ENCODE measurements at regions not wholly inside any gene's neighbourhood (a gene's known extent, or its start where the extent isn't known, plus 50 kb on each side); places are given as distances from the start of the nearest gene placed in this dataset.
A peak's percentile ranks its signal among the peaks of the same experiment; 100 is the strongest.

DNA sequence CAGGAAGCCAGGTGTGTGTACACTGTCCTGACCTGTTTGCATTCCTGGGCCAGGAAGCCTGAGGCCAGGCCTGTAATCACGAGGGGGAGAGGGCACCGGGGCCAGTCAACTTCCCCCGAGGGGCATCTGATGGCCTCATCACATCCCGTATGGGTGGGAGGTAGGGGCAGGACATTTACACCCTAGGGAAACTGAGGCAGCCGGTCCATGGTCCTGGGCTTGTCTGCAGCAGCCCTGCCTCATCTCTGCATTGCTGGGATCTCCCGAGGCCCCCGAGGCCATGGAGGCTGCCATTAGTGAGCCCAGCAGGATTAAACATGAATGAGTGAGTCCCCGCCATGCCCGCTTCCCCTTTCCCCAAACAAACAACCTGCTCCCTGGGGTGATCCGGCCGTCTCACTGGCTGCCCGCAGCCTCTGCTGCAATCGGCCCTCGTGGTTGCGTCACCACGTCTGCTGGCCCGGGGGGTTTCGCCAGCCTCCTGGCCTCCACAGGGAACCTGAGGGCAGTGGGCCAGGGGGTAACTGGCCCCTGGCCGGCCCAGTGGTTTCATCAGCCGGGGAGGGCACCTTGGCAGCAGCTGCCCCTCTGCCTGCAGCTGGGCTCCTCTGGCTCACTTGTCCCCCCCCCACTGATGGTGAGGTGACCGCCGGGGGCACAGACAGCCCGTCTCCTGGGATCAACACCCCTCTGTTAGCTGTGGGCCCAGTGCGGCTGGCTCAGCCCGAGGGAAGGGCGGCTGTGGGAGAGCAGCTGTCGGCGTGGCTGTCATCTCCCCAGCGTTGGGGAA is 88.3 kb upstream of the GSE1 start:
- peaks cover 0 to 64% (median 38%) of the 10 kb centered on the region in 5 donors for H3K4me1 ChIP-seq (ENCODE audit: control insufficient read depth in 5 of 5, insufficient read depth in 5 of 5, low read length in 5 of 5)
- no peak overlapping the region for H3K4me3 ChIP-seq
- H3K9ac ChIP-seq (ENCODE audit: insufficient read depth in 1 of 2, low read length in 2 of 2): no peak overlapping the region

DNA sequence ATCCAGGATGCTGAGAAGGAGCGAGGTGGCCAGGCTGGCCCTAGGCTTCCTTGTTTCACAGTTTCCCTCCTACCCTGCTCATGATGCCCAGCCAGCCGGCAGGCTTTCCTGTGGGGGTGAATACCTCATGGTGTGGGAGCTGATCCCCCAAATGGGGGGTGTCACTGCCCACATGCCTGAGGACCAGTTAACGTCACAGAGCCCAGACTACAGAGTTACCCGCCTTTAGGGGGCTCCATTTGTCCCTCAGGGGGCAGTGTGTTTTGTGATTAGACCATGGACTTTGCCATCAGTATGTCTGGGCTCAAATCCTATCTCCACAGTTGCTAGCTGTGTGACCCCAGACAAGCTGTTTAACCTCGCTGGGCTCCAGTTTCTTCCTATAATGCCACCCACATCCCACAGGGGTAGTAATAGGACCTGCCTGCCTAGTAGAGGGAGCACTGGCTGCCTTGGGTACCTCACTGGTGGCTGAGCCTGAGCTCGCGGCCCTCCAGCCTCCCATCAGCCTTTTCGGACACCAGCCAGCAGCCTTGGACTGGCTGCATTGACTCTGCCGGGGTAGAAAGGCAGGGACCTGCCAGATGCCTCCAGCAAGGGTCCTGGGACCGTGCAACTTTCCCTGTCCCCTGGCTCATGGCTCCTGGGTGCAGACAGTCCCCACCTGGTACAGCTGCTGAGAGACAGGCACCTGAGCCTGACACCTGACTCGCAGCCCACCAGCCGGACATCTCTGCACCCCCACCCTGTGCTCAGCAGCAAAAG is 87.5 kb upstream of the GSE1 start:
- DNase-seq: no peak
- TF ChIP-seq, protein P1, sequence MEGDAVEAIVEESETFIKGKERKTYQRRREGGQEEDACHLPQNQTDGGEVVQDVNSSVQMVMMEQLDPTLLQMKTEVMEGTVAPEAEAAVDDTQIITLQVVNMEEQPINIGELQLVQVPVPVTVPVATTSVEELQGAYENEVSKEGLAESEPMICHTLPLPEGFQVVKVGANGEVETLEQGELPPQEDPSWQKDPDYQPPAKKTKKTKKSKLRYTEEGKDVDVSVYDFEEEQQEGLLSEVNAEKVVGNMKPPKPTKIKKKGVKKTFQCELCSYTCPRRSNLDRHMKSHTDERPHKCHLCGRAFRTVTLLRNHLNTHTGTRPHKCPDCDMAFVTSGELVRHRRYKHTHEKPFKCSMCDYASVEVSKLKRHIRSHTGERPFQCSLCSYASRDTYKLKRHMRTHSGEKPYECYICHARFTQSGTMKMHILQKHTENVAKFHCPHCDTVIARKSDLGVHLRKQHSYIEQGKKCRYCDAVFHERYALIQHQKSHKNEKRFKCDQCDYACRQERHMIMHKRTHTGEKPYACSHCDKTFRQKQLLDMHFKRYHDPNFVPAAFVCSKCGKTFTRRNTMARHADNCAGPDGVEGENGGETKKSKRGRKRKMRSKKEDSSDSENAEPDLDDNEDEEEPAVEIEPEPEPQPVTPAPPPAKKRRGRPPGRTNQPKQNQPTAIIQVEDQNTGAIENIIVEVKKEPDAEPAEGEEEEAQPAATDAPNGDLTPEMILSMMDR (IDR thresholded peaks at IDR 0.05; ENCODE audit: control extremely low read depth, extremely low read depth): no peak
- Histone ChIP-seq H3K4me1 (ENCODE audit: control insufficient read depth in 5 of 5, insufficient read depth in 5 of 5, low read length in 5 of 5) (peaks cover 0 to 57% (median 38%) of the 10 kb centered on the region in 5 donors), H3K27me3 (ENCODE audit: control insufficient read depth in 3 of 3, insufficient read depth in 3 of 3, low read length in 2 of 3) (no peaks in the 10 kb centered on the region), H3K9ac (ENCODE audit: insufficient read depth in 1 of 2, low read length in 2 of 2) (no peak overlapping the region), H3K4me3 (no peak overlapping the region), H3K27ac (ENCODE audit: low read depth in 1 of 2, low read length in 1 of 2) (peak overlapping the region in 1 of 2 donors; percentile 76), H3K36me3 (ENCODE audit: control insufficient read depth in 4 of 4, insufficient read depth in 4 of 4, low read length in 4 of 4) (no peaks in the 10 kb centered on the region), H3K9me3 (ENCODE audit: control insufficient read depth in 4 of 4, insufficient read depth in 3 of 4, low read length in 3 of 4) (no peaks in the 10 kb centered on the region)
- no peak for ATAC-seq (ENCODE audit: insufficient read depth, low FRiP score)
- 76 to 84% methylated on average over 12 of the region's 12 CpGs for WGBS, 2 donors

More for the DNA sequence above, 88.3 kb upstream of the GSE1 start:
- peak overlapping the region in 1 of 2 donors; percentile 76 for H3K27ac ChIP-seq (ENCODE audit: low read depth in 1 of 2, low read length in 1 of 2)
- WGBS, 2 donors: 26 to 45% methylated on average over 28 to 29 of the region's 29 CpGs
- no peaks in the 10 kb centered on the region for H3K9me3 ChIP-seq (ENCODE audit: control insufficient read depth in 4 of 4, insufficient read depth in 3 of 4, low read length in 3 of 4)
- no peaks in the 10 kb centered on the region for H3K27me3 ChIP-seq (ENCODE audit: control insufficient read depth in 3 of 3, insufficient read depth in 3 of 3, low read length in 2 of 3)
- ATAC-seq (ENCODE audit: insufficient read depth, low FRiP score) (no peak), DNase-seq (peak in 1 of 3 donors; percentile 49)
- TF ChIP-seq, protein P1 (IDR thresholded peaks at IDR 0.05; ENCODE audit: control extremely low read depth, extremely low read depth): no peak
- no peaks in the 10 kb centered on the region for H3K36me3 ChIP-seq (ENCODE audit: control insufficient read depth in 4 of 4, insufficient read depth in 4 of 4, low read length in 4 of 4)

DNA sequence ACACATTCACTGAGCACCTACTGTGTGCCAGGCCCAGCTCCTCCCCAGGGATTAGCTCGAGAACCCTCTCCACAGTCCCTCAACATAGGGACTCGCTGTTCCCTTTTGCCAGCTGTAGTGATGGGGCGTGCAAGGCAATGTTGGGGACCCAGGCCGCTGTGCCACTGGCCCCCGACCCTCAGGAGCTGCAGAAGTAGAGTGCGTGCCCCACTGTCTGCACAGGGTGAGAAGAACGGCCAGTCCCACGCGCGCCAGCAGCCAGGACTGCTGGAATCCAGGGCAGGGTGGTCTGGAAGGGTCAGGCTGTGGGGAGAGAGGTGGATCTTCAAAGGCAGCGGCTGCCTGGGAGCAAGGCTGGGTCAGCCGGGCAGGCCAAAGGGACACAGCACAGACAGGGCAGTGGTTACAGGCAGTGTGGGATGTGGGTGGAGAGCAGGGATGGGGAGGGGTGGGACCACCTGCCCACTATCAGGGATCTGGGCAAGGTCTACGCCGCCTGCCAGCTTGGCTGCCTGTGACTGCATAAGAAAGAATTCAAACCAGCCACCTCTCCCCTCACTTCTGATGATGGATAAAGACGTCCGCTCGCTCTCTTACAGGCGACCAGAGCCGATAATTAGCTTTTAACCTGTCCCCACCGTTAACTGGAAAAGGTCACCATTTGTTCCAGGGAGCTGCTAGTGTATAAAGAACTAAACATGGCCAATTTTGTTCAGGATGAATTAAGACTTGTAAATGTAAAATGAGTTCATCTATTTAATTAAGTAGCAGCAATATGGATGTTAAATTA is 86.7 kb upstream of the GSE1 start:
- Histone ChIP-seq H3K4me1 (ENCODE audit: control insufficient read depth in 5 of 5, insufficient read depth in 5 of 5, low read length in 5 of 5) (peaks cover 0 to 55% (median 34%) of the 10 kb centered on the region in 5 donors), H3K27me3 (ENCODE audit: control insufficient read depth in 3 of 3, insufficient read depth in 3 of 3, low read length in 2 of 3) (no peaks in the 10 kb centered on the region)
- 93 to 97% methylated on average over 20 of the region's 20 CpGs for WGBS, 2 donors

More for the DNA sequence above, 86.7 kb upstream of the GSE1 start:
- H3K27ac ChIP-seq (ENCODE audit: low read depth in 1 of 2, low read length in 1 of 2): no peak overlapping the region
- no peak for DNase-seq
- H3K9ac ChIP-seq (ENCODE audit: insufficient read depth in 1 of 2, low read length in 2 of 2): no peak overlapping the region
- no peaks in the 10 kb centered on the region for H3K36me3 ChIP-seq (ENCODE audit: control insufficient read depth in 4 of 4, insufficient read depth in 4 of 4, low read length in 4 of 4)
- H3K9me3 ChIP-seq (ENCODE audit: control insufficient read depth in 4 of 4, insufficient read depth in 3 of 4, low read length in 3 of 4): no peaks in the 10 kb centered on the region
- no peak overlapping the region for H3K4me3 ChIP-seq
- ATAC-seq (ENCODE audit: insufficient read depth, low FRiP score): no peak
- TF ChIP-seq, protein P1 (IDR thresholded peaks at IDR 0.05; ENCODE audit: control extremely low read depth, extremely low read depth): no peak
